ENCODE measurements at regions not wholly inside any gene's neighbourhood (a gene's known extent, or its start where the extent isn't known, plus 50 kb on each side); places are given as distances from the start of the nearest gene placed in this dataset.
A peak's percentile ranks its signal among the peaks of the same experiment; 100 is the strongest.
"Not testable (repeated sequence)": the region's sequence is repeated elsewhere in the genome, so short reads cannot be mapped to it uniquely, and the experiment has no call there.

DNA sequence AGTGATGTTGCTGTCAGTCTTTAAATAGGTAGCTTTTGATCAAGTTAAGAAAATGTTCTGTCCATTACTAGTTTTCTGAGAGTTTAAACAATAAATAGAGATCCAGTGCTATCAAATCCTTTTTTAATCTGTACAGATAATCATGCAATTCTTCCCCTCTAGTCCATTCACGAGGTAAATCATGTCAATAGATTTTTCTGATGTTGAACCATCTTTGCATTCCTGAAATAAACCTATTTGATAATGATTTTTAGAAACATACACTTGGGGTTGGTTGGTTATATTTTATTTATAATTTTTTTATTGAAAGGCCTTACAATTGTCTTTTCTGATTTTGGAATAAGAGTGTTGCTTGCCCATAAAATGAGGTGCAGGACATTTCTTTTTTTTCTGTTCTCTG lies 95.0 kb downstream of the FAM53A start:
- no peak for DNase-seq

DNA sequence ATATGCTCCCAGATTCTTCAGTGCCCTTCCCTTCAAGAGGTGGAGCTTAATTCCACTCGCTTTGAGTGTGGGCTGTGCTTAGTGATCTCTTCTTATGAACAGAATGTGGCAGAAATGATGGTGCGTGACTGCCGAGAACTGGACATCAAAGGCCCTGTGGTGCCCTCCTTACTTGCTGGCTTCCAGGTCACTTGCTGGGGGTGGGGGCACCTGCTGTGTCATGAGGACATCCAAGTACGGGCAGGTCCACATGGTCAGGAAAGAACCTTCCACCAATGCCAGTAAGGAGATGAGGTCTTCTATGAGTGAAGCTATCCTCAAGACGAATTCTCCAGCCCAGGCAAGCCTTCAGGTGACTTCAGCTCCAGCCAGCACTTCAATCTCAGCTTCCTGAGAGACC lies 95.8 kb downstream of the FAM53A start:
- no peak for DNase-seq

DNA sequence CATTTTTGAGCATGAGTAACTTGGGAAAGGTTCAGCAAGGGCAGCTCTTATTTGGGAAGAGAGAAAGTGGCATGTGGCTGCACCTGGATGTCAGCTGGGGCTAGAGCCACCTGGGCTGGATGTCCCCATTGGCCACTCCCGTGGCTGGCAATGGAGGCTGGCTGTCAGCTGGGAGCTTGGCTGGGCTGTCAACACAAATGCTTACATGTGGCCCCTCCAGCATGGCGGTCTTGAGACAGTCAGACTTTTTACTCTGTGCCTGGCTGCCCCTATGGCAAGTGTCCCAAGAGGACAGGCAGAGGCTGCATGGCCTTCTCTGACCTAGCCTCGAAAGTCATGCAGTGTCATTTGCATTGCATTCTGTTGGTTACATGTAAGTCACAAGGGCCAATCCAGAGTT lies 99.6 kb downstream of the FAM53A start:
- DNase-seq, result no peak

DNA sequence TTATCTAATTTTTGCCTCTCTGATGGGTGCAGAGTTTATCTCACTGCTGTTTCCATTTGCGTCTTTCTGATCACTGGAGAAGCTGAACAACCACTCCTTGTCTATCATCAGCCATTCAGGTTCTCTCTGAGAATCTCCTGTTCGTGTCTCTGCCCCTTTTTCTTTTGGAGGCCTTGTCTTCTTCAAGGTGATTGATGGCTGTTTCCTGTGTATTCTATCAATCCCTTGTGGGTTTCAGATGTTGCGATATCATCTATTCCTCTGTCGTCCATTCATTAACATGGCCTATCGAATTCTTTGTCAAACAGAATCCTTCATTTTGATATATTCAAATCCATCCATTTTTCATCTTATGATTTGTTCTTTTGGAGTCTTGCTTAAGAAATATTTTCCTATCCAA lies 100.3 kb downstream of the FAM53A start:
- no peak for DNase-seq

- DNase-seq, result no peak
Observed at GRCh38 chr4:1583051-1583785, 100.9 kb downstream of the FAM53A start.

- no peak for DNase-seq
Observed at GRCh38 chr4:1582227-1582626, 101.9 kb downstream of the FAM53A start.

- peak; percentile 39 for DNase-seq
Observed at GRCh38 chr4:1581164-1581894, 102.8 kb downstream of the FAM53A start.

DNA sequence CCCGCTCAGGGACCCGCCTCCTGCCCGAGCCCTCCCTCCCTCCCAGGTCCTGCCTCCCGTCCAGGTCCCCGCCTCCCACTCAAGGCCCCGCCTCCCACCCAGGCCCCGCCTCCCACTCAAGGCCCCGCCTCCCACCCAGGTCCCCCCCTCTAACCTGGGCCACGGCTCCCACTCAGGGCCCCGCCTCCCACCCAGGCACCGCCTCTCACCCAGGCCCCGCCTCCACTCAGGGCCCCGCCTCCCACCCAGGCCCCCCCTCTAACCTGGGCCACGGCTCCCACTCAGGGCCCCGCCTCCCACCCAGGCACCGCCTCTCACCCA lies 103.5 kb downstream of the FAM53A start:
- DNase-seq, result not testable (repeated sequence)

DNA sequence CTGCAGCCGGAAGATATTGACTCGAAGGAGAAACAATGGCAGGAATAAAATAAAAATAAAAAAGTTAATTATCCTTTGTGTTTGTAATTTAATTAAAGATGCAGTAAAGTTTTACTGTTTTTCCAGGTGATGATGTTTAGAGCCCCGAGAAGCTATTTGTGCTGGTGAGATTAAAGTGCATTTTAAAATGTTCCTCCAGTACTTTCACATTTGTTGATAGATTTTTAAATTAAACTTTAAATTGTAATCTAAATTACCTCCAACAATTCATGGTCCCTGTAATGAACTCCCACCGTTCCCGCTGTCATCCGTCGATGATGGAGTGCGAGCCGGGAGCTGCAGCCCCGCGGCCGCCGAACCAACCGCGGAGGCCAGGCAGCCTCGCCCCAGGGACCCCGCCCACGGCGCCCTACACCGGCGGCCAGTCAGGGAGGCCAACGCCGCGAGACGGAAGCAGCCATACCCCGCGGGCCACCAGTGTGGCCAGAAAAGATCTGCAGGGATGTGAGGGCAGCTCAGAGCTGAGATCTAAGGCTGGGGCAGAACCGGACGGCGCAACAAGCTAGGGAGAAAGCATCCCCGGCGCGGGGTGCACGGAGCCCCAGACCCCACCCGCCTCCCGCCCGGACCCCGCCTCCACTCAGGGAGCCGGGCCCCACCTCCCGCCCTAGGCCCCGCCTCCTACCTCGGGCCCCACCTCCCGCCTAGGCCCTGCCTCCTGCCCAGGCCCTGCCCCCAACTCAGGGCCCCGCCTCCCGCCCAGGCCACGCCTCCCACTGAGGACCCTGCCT lies 104.0 kb downstream of the FAM53A start:
- peak; percentile 71 for DNase-seq

GRCh38 chr4:1579001-1579900 lies 104.9 kb downstream of the FAM53A start:
- DNase-seq, result no peak

DNA sequence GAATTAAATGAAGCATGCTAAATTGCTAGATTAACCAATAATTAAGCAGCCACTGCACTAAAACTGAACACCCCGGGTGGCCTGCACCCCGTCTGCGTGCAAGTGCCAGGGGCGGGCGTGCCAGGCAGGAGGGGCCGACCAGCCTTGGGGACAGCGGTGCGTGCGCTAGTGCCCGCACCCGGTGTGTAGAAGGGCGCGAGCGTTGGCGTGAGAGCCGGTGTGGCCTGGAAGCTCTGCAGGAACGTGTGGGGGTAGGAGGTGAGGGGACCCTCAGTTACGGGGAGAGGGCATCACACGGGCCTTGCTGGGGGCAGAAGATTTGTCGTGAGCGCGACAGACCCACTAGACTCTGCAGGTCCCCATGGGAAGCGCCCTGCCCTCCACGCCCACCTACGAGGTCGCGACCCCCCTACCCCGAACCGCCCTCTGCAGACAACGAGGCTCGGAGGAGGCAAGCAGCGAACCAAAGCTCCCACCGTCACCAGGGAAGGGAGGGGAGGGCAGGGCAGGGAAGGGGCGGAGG lies 105.8 kb downstream of the FAM53A start:
- no peak for DNase-seq

- DNase-seq, result no peak
Observed at GRCh38 chr4:1577822-1578217, 106.3 kb downstream of the FAM53A start.

GRCh38 chr4:1576961-1577821 lies 106.9 kb downstream of the FAM53A start:
- DNase-seq, result no peak

- DNase-seq, result no peak
Observed at GRCh38 chr4:1576304-1576960, 107.7 kb downstream of the FAM53A start.

GRCh38 chr4:1575418-1576303 lies 108.5 kb downstream of the FAM53A start:
- DNase-seq, result no peak

GRCh38 chr4:1574601-1575417 lies 109.3 kb downstream of the FAM53A start:
- no peak for DNase-seq

DNA sequence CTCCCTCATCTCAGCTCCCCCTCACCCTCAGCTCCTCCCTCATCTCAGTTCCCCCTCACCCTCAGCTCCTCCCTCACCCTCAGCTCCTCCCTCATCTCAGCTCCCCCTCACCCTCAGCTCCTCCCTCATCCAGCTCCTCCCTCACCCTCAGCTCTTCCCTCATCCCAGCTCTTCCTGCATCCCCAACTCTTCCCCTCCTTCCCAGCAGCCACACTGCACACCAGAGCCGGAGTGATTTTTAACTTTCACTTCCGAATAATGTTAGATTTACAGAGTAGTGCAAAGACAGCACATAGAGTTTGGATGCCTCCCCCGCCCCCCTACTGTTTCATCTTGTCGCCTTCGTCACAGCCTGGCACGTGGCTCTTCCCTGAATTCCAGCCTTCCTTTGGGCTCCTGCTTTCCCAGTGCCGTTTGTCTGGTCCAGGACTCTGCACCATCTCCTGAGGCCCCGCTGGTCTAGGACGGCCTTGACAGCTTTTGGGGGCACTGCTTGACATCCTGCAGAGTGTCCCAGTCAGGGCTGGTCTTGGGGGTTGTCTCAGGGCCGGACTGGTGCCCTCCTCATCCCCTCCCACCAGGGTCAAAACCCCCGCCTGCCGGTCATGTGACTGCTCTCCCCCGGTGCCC lies 110.2 kb downstream of the FAM53A start:
- DNase-seq, result no peak

DNA sequence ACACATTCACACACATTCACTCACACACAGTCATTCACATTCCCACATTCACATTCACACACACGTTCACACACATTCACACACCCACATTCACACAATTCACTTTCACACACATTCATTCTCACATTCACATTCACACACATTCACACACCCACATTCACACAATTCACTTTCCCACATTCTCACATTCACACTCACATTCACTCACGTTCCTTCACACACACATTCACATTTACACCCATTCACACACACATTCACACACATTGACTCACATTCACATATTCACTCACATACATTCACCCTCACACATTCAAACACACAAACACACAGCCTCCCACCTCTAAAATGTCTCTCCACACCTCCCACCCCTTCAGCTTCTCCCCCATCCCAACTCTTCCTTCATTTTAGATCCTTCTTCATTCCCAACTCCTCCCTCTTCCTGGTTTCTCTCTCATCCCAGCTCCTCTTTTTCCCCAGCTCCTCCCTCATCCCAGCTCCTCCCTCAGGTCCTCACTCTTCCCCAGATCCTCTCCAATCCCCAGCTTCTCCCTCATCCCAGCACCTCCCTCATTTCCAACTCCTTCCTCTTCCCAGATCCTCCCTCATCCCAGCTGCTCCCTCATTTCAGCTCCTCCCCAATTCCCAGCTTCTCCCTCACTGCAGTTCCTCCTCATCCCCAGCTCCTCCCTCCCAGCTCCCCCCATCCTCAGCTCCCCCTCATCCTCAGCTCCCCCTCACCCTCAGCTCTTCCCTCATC lies 111.0 kb downstream of the FAM53A start:
- DNase-seq, result no peak

All from DMS53 (cell line).